CD4-positive, alpha-beta T cell treated with Interleukin-6 at 100 ng/mL for 8 hours (primary cell): ENCODE measurements at regions not wholly inside any gene's neighbourhood (a gene's known extent, or its start where the extent isn't known, plus 50 kb on each side); places are given as distances from the start of the nearest gene placed in this dataset.
"Not testable (repeated sequence)": the region's sequence is repeated elsewhere in the genome, so short reads cannot be mapped to it uniquely, and the experiment has no call there.

ENCODE experiments used
- DNase-seq: peaks from one replicate; pipeline ENCODE4 v3.0.0-alpha.2; 2020; ENCODE audit warnings: mixed read lengths, low spot score

DNA sequence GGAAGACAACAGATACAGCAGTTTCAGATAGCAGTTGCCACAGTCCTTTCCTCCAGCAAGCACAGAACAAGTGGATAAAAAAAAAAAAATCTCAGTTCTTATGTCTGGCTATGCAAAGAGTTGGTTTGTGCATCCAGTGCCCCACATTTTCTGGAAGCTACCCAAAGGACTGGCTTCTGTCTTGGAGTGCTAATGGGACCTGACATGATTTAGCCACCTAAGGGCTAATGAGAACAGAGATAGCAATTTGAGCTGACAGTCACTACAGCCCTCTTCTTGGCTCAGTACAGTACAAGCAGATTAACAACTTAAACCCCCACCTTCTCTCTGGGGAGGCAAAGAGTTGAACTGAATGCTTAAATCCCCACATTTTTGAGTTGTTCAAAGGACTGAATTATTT lies 976.8 kb downstream of the TBC1D32 start:
- no peak for DNase-seq

DNA sequence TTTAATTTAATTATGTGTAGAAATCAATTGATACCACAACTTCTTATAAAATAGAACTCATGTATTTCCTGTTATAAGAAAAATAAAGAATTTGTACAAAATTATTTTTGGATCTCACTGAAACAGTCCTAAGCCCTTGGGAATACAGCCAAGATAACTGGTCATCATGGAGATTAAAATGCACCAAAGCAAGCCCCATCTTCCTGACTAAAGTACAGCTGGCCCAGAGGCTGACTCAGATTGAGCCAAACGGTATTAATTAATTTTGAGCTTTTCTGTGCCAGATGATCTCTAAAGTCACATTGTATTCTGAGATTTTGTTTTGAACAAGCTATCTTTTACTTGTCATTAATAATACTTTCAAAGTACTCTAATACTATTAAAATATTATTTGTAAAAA lies 978.5 kb downstream of the TBC1D32 start:
- DNase-seq = no peak

DNA sequence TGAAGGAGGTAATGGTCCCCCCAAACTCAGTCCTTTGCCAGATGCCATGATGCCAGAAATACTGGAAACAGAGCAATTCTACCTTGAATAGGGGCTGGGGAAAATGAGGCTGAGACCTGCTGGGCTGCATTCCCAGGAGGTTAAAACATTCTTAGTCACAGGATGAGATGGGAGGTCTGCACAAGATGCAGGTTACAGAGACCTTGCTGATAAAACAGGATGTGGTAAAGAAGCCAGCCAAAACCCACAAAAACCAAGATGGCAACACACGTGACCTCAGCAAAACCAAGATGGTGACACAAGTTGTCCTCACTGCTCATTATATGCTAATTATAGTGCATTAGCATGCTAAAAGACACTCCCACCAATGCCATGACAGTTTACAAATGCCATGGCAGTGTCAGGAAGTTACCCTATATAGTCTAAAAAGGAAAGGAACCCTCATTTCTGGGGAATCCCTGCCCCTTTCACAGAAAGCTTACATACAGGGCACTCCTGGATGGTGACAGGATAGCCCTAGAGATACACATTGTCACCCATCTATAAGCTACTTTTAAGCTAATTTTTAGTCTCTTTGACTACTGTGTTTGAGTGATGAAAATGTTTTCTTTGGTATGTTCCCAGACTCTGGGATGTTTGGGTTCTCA lies 979.7 kb downstream of the TBC1D32 start:
- no peak for DNase-seq

DNA sequence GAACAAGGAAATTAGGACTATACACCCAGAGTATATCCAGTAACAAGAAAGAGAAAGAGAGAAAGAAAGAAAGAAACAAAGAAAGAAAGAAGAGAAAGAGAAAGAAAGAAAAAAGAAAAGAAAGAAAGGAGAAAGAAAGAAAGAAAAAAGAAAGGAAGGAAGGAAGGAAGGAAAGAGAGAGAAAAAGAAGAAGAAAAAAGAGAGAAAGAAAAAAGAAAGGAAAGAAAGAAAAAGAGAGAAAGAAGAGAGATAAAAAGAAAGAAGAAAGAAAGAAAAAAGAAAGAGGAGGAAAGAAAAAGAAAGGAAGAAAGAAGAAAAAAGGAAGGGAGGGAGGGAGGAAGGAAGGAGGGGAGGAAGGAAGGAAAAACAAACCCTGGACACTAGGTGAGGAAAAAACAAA lies 981.8 kb downstream of the TBC1D32 start:
- no peak for DNase-seq

DNA sequence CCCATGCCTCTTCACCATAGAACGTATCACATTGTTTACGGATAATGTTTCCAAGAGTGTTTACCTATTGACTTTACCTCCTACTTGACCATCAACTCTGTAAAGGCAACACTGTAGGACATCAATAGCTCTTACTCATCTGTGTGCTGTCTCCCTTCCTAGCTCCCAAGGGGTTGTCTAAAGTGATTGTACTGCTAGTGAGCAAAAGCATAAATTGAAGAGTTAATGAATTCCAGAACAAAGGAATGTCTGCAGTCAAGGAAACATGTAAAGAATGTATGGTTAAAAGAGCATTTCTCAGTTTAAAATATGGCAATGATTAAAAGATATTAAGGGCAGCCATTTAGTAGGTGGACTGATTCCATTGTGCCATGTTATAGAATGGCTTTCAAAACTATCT lies 985.4 kb downstream of the TBC1D32 start:
- no peak for DNase-seq

DNA sequence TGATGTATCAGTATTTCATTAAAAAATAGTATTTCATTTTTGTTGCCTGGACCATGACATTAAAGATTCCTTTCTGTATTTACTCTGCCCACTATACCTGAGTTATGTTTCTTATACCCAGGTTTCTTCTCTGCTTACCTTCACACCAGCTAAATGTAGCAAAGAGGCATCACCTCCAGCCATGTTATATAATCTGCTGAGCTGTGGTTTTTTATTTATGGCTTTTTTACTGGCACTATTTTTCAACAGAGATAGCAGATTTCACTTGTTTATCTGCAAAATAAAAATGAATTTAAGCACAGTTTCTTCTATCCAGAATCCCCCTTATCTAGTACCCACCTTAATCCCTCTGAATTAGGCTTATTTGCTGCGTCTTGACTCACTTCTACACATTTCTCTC lies 979.0 kb upstream of the MAN1A1 start:
- no peak for DNase-seq

DNA sequence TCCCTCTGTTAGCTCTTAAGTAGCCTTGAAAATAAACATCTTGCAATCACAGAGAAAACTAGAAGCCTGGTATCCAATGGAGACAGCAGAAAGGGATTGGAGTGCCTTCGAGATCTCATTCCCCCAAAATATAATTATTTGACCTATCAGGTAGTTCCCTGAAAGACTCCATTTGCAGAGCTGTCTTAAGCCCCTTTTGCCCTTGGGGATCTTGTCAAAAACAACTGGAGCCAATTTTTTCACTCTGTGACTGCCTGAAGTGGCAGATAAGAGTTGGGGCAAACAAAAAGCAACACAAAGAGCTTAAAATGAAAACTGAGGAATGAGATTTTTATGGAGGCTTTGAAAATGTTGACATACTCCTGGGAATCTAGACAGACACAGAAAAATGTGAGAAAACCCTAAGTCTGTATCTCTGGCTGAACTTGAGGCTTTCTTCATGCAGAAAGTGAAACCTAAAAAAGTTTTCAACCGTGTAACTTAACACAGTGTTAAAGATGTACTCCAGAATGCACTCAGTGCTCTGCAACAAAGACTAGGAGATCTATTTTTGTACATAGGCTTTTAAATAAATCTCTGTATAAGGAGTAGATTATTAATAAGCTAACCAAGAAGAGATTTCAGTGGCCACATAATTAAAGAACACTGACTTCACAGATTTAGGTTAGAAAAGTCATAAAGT lies 971.1 kb upstream of the MAN1A1 start:
- no peak for DNase-seq

DNA sequence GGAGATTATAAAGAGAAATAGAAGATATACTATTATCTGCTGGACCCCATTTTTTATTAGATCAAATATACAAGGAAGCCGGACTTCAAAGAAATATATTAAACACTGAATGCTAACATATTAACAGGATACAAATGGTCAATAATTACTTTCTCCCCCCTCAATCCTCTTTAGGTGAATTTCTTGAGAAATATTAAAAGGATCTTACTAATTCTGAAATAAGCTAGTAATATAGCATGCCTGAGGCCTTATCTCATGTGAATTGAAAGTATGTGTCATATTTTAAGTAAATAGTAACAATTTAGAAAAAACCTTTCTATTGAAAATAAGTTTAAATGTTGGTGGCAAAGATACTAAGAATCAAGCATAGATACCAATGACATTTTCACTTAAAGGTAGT lies 954.7 kb upstream of the MAN1A1 start:
- DNase-seq = no peak

DNA sequence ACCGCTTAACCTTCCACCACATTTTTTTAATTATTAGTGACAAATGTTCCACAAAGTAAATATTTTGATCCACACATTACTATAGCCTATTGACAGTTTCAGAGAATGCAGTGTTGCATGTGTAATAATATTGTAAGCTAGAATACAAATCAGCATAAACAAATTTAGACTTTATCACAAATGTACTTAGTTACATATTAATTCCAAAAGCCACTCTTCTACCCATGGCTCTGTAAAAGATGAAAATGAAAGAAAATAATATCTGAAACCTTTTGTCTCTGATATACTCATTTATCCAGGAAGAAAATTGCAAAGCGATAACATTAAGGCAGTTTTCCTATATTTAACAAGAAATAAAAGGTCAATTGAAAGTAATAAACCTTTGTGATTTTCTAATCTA lies 954.0 kb upstream of the MAN1A1 start:
- DNase-seq = no peak

DNA sequence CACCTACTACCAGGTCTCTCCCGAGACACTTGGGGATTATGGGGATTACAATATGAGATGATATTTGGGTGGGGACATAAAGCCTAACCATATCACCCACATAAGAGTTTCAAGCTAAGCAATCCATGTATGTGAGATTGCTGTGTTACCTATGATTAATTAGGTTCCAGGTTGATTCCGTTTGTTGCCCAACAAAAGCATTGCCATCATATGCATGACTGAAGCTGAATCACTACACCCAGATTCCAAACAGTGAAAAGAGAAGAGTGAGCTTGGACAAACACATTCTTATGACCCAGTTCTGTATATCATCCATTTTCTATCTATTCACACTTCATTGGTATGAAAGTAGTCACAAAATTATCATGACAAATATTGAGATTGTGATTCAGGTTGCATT lies 952.5 kb upstream of the MAN1A1 start:
- DNase-seq = no peak

DNA sequence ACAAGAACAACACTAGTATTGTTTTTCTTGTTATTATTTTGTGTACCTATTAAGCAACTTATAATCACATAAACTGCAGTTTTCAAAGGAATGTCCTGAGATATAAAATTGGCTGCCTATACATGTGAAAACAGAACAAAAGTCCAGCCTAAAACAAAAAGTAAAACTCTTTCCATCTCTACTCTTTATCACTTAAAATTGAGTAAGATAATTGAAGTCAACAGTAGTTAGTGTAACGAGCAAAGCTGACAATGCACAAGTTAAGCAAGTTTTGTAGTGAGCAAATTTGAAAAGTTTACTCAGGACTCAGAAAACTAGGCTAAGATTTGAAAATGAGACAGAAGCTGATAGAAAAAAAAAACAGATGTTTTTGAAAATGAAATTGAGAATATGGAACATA lies 941.4 kb upstream of the MAN1A1 start:
- no peak for DNase-seq

DNA sequence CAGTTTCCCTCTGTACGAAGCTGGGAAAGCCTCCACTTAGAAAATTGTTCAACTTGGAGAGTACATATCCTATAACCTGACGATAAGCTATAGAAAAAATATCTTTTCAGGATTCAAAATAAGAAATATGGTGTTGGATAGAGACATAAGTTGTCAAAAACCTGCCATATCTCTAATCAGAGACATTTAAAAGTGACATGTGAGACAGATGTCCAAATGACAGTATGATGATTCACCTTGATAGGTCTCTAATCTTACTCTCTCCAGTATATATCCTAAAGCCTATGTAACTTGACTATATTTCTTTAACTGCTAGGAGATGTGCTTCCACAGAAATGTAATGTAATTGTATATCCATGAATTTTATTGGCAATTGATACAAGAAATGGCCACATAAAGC lies 932.4 kb upstream of the MAN1A1 start:
- DNase-seq = no peak

DNA sequence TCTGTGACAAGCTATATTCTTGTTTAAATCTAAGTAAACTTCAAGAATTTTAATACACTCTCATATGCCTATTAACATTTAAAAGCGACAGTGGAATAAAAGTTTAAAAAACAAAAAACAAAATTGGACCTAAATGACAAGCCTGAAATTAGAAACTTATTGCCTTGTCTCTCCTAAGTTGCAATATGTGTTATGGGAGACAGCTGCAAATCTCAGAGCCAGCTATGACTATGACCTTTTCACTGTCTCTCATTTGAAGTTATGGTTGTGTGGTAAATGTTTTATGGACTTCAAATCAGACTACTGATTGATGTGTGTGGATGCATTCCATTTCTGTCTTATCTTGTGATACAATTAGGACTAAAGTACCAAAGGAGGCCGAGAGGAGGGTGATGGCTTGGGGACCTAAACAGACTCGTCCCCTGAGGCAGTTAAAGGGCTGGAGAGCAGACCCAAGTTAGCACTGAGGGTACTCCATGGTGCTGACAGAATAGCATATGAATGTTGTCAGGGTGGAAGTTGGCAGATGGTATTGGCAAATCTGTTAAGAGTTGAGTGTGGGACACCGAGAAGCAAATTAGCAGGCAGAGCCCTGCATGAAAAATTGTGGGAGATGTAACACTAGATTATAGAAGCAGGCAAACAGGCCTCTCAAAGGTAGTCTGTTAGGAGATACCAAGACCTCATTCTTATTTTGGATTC lies 930.1 kb upstream of the MAN1A1 start:
- DNase-seq = no peak

DNA sequence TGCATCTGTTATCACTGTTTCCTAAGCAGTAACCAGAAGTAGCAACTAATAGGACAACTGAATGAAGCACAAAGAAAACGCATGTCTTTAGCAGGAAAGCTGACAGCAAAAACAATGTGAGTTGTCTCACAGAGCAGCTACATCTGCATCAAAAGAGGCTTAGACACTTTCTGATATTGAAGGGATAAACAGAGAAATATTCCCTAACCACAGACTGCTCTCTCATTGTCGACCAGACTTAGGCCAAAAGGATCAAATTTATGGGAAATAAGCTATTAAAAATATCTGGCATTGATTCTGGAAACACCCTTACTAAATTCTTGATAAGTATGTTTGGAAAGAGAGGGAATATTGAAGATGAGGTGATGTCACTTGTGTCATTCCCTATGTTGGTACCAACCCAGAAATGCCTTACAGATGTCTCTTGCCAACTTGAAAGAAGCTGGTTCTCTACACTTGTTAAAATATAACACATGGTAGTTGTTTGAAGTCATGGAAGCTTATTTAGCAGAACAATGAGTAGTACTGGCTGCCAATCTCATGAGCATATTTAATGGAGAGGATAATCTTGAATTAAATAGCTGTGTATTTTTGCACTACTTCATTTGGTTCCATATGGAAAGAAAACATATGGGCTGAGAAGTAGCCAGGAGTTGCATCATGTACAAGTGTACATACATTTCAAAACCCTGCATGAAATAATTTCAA lies 929.3 kb upstream of the MAN1A1 start:
- DNase-seq = no peak

DNA sequence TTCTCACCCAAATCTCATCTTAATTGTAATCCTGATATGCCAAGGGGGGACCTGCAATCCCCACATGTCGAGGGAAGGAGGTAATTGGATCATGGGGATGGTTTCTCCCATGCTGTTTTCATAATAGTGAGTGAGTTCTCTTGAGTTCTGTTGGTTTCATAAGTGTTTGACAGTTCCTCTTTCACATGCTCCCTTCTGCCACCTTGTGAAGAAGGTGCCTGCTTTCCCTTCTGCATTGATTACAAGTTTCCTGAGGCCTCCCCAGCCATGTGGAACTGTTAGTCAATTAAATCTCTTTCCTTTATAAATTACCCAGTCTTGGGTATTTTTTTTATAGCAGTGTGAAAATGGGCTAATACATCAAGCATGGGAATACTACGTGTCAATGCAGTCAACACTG lies 925.0 kb upstream of the MAN1A1 start:
- no peak for DNase-seq

DNA sequence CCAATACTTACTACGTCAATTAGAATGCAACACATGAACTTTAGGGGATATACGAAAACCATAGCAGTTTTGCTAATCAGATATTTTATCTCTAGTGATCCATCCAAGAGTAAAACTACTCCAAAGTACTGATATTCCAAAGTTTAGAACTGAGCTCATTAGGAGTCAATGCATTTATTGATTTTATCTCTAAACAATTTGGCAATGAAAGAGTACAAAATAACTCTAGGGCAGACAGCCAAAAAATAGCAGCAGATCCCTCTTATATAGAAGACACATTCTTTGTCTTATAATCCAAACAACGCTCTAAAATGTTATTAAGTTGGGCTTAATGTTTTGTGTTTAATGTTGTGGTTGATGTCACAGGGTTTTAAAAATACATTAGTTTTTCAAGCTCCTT lies 923.9 kb upstream of the MAN1A1 start:
- DNase-seq = no peak

DNA sequence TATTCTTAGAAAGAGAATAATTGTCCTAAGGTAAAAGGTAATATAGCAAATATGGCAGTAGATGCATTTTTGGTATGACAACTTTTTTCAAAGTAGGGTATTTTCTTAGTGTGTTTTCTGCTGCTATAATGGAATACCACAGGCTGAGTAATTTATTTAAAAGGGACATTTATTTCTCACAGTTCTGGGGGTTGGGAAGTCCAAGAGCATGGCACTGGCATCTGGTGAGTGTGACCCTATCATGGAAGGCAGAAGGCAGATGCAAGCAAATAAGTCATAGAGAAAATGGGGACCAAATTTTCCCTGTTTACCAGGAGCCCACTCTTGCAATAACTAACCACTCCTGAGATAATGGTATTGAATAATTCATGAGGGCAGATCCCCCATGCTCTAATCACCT lies 922.5 kb upstream of the MAN1A1 start:
- no peak for DNase-seq

DNA sequence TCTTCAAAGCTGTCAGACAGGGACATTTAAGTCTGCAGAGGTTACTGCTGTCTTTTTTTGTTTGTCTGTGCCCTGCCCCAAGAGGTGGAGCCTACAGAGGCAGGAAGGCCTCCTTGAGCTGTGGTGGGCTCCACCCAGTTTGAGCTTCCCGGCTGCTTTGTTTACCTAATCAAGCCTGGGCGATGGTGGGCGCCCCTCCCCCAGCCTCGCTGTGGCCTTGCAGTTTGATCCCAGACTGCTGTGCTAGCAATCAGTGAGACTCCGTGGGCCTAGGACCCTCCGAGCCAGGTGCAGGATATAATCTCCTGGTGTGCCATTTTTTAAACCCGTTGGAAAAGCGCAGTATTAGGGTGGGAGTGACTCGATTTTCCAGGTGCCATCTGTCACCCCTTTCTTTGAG lies 918.7 kb upstream of the MAN1A1 start:
- not testable (repeated sequence) for DNase-seq

DNA sequence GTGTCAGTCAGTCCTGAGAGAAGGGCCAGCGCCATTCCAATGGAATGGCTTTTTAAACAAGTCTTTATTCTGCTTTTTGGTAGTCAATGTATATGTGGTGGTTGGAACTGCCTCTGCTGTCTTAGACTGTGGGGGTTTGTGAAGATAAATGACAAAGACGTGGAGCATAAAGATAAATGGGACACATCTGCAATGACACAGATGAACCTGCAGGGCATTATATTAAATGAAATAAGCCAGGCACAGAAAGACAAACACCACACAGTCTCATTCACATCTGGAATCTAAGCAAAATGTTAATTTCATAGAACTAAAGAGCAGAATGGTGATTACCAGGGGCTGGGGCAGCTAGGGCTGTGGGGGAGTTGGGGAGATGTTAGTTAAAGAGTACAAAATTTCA lies 912.8 kb upstream of the MAN1A1 start:
- DNase-seq = no peak

DNA sequence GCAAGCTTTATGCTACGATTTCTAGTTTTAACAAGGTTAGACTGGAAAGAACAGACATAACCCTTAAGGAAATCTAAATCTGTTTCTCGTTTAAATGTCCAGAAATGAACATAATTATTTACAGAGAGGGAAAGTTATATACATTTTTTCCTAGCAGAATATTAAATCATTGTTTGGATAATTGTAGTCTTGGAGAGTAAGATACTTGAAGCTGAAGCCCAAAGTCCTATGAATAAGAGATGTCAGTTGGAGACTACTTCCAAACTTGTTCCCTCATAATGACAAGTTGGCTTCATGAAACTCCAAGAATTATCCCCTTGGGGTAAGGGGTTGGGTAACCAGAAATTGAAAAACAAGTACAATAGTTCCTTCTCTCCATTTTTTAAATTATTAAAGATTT lies 911.1 kb upstream of the MAN1A1 start:
- DNase-seq = no peak

DNA sequence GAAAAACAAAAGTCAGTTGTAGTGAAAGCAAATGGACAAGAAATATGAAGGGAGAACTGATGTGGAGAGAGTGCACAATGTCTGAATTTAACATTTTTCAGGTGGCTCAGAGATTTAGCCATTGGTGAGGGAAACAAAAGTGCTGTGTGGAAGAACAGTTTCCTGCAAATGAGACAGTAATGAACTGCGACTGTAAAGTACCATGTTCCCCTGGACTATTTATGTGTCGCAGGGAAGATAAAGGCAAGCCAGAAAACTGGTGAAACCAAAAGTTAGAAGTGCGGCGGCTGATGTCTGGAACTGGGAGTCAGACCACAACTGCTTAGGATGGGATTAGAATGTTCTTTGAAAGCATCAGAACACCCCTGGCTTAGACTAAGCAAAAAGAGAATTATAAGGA lies 905.1 kb upstream of the MAN1A1 start:
- DNase-seq = no peak

DNA sequence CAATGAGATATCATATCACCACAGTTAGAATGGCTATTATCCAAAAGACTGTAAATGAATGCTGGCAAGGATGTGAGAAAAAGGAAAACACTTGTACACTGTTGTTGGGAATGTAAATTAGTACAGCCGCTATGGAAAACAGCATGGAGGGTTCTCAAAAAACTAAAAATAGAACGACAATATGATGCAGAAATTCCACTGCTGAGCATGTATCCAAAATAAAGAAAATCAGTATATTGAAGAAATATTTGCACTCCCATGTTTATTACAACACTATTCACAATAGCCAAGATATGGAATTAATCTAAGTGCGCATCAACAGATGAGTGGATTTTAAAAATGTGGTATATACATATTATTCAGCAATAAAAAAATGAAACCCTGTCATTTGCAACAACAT lies 898.9 kb upstream of the MAN1A1 start:
- no peak for DNase-seq

DNA sequence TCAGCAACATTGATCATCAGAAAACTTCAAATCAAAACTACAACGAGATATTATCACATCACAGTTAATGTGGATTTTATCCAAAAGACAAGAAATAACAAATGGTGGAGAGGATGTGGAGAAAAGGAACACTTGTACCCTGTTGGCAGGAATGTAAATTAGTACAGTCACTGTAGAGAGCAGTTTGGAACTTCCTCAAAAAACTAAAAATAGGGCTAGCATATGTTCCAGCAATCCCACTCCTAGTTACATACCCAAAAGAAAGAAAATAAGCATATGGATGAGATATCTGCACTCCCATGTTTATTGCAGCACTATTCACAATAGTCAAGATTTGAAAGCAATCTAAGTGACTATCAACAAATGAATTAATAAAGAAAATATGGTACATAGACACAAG lies 887.7 kb upstream of the MAN1A1 start:
- DNase-seq = no peak
